Small intestine (tissue), 7 donors: ENCODE measurements at regions not wholly inside any gene's neighbourhood (a gene's known extent, or its start where the extent isn't known, plus 50 kb on each side); places are given as distances from the start of the nearest gene placed in this dataset.

Source experiments
- DNase-seq, 2 donors: peaks; one replicate each; pipeline versions ENCODE4 v3.0.0 to v3.0.0-alpha.2; 2013
- FAIRE-seq: peaks from 2 replicates; lab custom pipeline; 2012; peaks lifted over from hg19 to GRCh38; lab: Jason Lieb, UNC
- H3K27ac ChIP-seq, 3 donors: one replicate each; pipeline ENCODE4 v1.5.1; 2013; ENCODE audit warnings: low read length in 2 of 3, mild to moderate bottlenecking in 2 of 3, control low read depth in 1 of 3, inconsistent platforms in 1 of 3, low read depth in 1 of 3, moderate library complexity in 1 of 3
- H3K27me3 ChIP-seq, 3 donors: one replicate each; pipeline ENCODE4 v1.6.1; 2013; ENCODE audit warnings: low read length in 3 of 3, inconsistent platforms in 1 of 3; ENCODE audit not compliant: control insufficient read depth in 3 of 3, insufficient read depth in 3 of 3
- H3K36me3 ChIP-seq, 3 donors: one replicate each; pipeline ENCODE4 v1.6.1; 2013; ENCODE audit warnings: low read length in 3 of 3, inconsistent platforms in 1 of 3, low read depth in 1 of 3, mild to moderate bottlenecking in 1 of 3, moderate library complexity in 1 of 3; ENCODE audit not compliant: control insufficient read depth in 3 of 3, insufficient read depth in 2 of 3
- H3K4me1 ChIP-seq, 3 donors: one replicate each; pipeline ENCODE4 v1.6.1; 2013; ENCODE audit warnings: low read length in 2 of 3, inconsistent platforms in 1 of 3, low read depth in 1 of 3, mild to moderate bottlenecking in 1 of 3, moderate library complexity in 1 of 3; ENCODE audit not compliant: control insufficient read depth in 3 of 3, insufficient read depth in 2 of 3
- H3K4me3 ChIP-seq, 3 donors: one replicate each; pipeline ENCODE4 v1.5.1; 2013; ENCODE audit warnings: low read length in 3 of 3, control low read depth in 1 of 3, inconsistent platforms in 1 of 3, low read depth in 1 of 3, mild to moderate bottlenecking in 1 of 3, moderate library complexity in 1 of 3
- H3K9me3 ChIP-seq, 2 donors: one replicate each; pipeline ENCODE4 v1.6.1; 2013; ENCODE audit warnings: low read depth in 1 of 2, low read length in 1 of 2; ENCODE audit not compliant: control insufficient read depth in 2 of 2, insufficient read depth in 1 of 2
- WGBS, 3 donors: extraction: QIAGEN DNeasy Blood & Tissue Kit; methylation state at CpG; one replicate each; pipeline ENCODE4 v1.1.7; 2013; 5-methylcytosine and 5-hydroxymethylcytosine counted together
- donor health status: healthy with polysubstance abuse.
- donor health status: control.
- donor health status: control.
- donor health status: Bipolar disorder and iron deficiency.
- donor health status: healthy.

- Histone ChIP-seq H3K36me3 (no peaks in the 10 kb centered on the region), H3K27ac (no peak overlapping the region), H3K27me3 (peaks cover 0 to 5% (median 0%) of the 10 kb centered on the region in 3 donors), H3K9me3 (no peaks in the 10 kb centered on the region), H3K4me1 (no peaks in the 10 kb centered on the region), H3K4me3 (peak overlapping the region in 2 of 3 donors; percentile 52 to 57)
- FAIRE-seq (no peak), DNase-seq (peak; percentile 36 to 40)
- 2 to 8% (median 7%) methylated on average over 7 of the region's 7 CpGs for WGBS, 3 donors
Measured at GRCh38 chr3:107241217-107241616, 136.0 kb upstream of the CCDC54 start.

GRCh38 chr3:107242579-107242978, 134.7 kb upstream of the CCDC54 start:
- Histone ChIP-seq H3K27ac (no peak overlapping the region), H3K4me3 (no peak overlapping the region), H3K27me3 (peaks cover 0 to 5% (median 0%) of the 10 kb centered on the region in 3 donors), H3K9me3 (no peaks in the 10 kb centered on the region), H3K4me1 (no peaks in the 10 kb centered on the region), H3K36me3 (no peaks in the 10 kb centered on the region)
- WGBS, 3 donors, result 78 to 85% (median 84%) methylated on average over 8 of the region's 8 CpGs
- no peak for DNase-seq
- no peak for FAIRE-seq

- no peaks in the 10 kb centered on the region for H3K9me3 ChIP-seq
- H3K4me1 ChIP-seq, result no peaks in the 10 kb centered on the region
- H3K4me3 ChIP-seq, result no peak overlapping the region
- no peaks in the 10 kb centered on the region for H3K27me3 ChIP-seq
- FAIRE-seq (no peak), DNase-seq (no peak)
- H3K27ac ChIP-seq, result no peak overlapping the region
- H3K36me3 ChIP-seq, result no peaks in the 10 kb centered on the region
- 90 to 96% (median 95%) methylated on average over 2 of the region's 2 CpGs for WGBS, 3 donors
Measured at GRCh38 chr3:107247116-107247515, 130.1 kb upstream of the CCDC54 start.

- FAIRE-seq, result no peak
Measured at GRCh38 chr3:107249132-107249531, 128.1 kb upstream of the CCDC54 start.

GRCh38 chr3:107250221-107250620, 127.0 kb upstream of the CCDC54 start:
- no peaks in the 10 kb centered on the region for H3K9me3 ChIP-seq
- no peak overlapping the region for H3K4me3 ChIP-seq
- 78 to 89% (median 89%) methylated on average over 4 of the region's 4 CpGs for WGBS, 3 donors
- H3K27me3 ChIP-seq, result no peaks in the 10 kb centered on the region
- no peaks in the 10 kb centered on the region for H3K4me1 ChIP-seq
- DNase-seq, result no peak
- H3K27ac ChIP-seq, result no peak overlapping the region
- H3K36me3 ChIP-seq, result no peaks in the 10 kb centered on the region
- no peak for FAIRE-seq

More at GRCh38 chr3:107249132-107249531, 128.1 kb upstream of the CCDC54 start:
- H3K9me3 ChIP-seq, result no peaks in the 10 kb centered on the region
- H3K4me3 ChIP-seq, result no peak overlapping the region
- no peak for DNase-seq
- 98 to 100% (median 98%) methylated on average over 2 of the region's 2 CpGs for WGBS, 3 donors
- H3K4me1 ChIP-seq, result no peaks in the 10 kb centered on the region
- no peaks in the 10 kb centered on the region for H3K36me3 ChIP-seq
- H3K27ac ChIP-seq, result no peak overlapping the region
- no peaks in the 10 kb centered on the region for H3K27me3 ChIP-seq

- Histone ChIP-seq H3K4me3 (no peak overlapping the region), H3K4me1 (peaks cover 0 to under 1% (median 0%) of the 10 kb centered on the region in 3 donors), H3K27me3 (no peaks in the 10 kb centered on the region), H3K27ac (no peak overlapping the region), H3K9me3 (no peaks in the 10 kb centered on the region), H3K36me3 (no peaks in the 10 kb centered on the region)
- WGBS, 3 donors, result 91 to 95% (median 95%) methylated on average over 5 of the region's 5 CpGs
- no peak for FAIRE-seq
- no peak for DNase-seq
Measured at GRCh38 chr3:107251819-107252218, 125.4 kb upstream of the CCDC54 start.

GRCh38 chr3:107256963-107257362, 120.3 kb upstream of the CCDC54 start:
- FAIRE-seq (no peak), DNase-seq (no peak)
- H3K4me3 ChIP-seq, result no peak overlapping the region

GRCh38 chr3:107258300-107258699, 118.9 kb upstream of the CCDC54 start:
- Histone ChIP-seq H3K4me1 (peaks cover 0 to 3% (median 0%) of the 10 kb centered on the region in 3 donors), H3K27ac (no peak overlapping the region), H3K27me3 (no peaks in the 10 kb centered on the region), H3K4me3 (no peak overlapping the region), H3K9me3 (no peaks in the 10 kb centered on the region), H3K36me3 (no peaks in the 10 kb centered on the region)
- peak; percentile 24 to 83 for DNase-seq
- WGBS, 3 donors, result 13 to 69% (median 43%) methylated on average over 1 of the region's 1 CpG
- FAIRE-seq, result no peak

More at GRCh38 chr3:107256963-107257362, 120.3 kb upstream of the CCDC54 start:
- Histone ChIP-seq H3K9me3 (no peaks in the 10 kb centered on the region), H3K4me1 (peaks cover 0 to 3% (median 0%) of the 10 kb centered on the region in 3 donors), H3K27me3 (no peaks in the 10 kb centered on the region), H3K36me3 (no peaks in the 10 kb centered on the region), H3K27ac (no peak overlapping the region)
- WGBS, 3 donors, result 0% methylated on average over 1 of the region's 1 CpG

- Histone ChIP-seq H3K27me3 (no peaks in the 10 kb centered on the region), H3K4me1 (peaks cover 0 to 3% (median 0%) of the 10 kb centered on the region in 3 donors), H3K27ac (no peak overlapping the region), H3K36me3 (no peaks in the 10 kb centered on the region), H3K9me3 (no peaks in the 10 kb centered on the region), H3K4me3 (no peak overlapping the region)
- FAIRE-seq (no peak), DNase-seq (no peak)
- 76 to 98% (median 88%) methylated on average over 1 of the region's 1 CpG for WGBS, 3 donors
Measured at GRCh38 chr3:107260207-107260606, 117.0 kb upstream of the CCDC54 start.
